Peyer's patch (tissue), 4 donors: ENCODE measurements at regions not wholly inside any gene's neighbourhood (a gene's known extent, or its start where the extent isn't known, plus 50 kb on each side); places are given as distances from the start of the nearest gene placed in this dataset.

Source experiments
- DNase-seq, 3 donors: peaks; one replicate each; pipeline ENCODE4 v3.0.0-alpha.2; 2017 to 2019
- H3K27ac ChIP-seq, 4 donors: fragments of 200-600 bp; sonication (generic); one replicate each; pipeline ENCODE4 v1.5.1; 2016 to 2019
- H3K27me3 ChIP-seq, 2 donors: fragments of 200-600 bp; sonication (generic); one replicate each; pipeline ENCODE4 v1.5.1; 2019
- H3K36me3 ChIP-seq, 3 donors: fragments of 200-600 bp; sonication (generic); one replicate each; pipeline ENCODE4 v1.5.1; 2016 to 2019
- H3K4me1 ChIP-seq, 4 donors: fragments of 200-600 bp; sonication (generic); one replicate each; pipeline ENCODE4 v1.5.1; 2016 to 2019
- H3K4me3 ChIP-seq, 4 donors: fragments of 200-600 bp; sonication (generic); 1 replicate in 3 of 4; 2 replicates in 1 of 4; pipeline ENCODE4 v1.5.1; 2016 to 2019; ENCODE audit warnings: mild to moderate bottlenecking in 1 of 4
- H3K9me3 ChIP-seq, 4 donors: fragments of 200-600 bp; sonication (generic); one replicate each; pipeline ENCODE4 v1.5.1; 2016 to 2019; ENCODE audit warnings: mild to moderate bottlenecking in 1 of 4
- CTCF ChIP-seq, 6 experiments: fragments of 450-650 bp in 4 of 6; fragments of 200-600 bp in 2 of 6; sonication (generic) in 1 of 6; IDR thresholded peaks; one replicate each; pipeline ENCODE4 v1.5.1; 2017 to 2019; ENCODE audit warnings: antibody characterized with exemption in 6 of 6, mild to moderate bottlenecking in 3 of 6, moderate library complexity in 1 of 6
- POLR2A ChIP-seq, 2 donors: fragments of 450-650 bp; IDR thresholded peaks; one replicate each; pipeline ENCODE4 v1.5.1; 2017; ENCODE audit warnings: antibody characterized with exemption in 2 of 2, mild to moderate bottlenecking in 2 of 2, moderate library complexity in 2 of 2

- DNase-seq: no peak
- Histone ChIP-seq H3K4me3 (no peak overlapping the region), H3K36me3 (no peaks in the 10 kb centered on the region), H3K27me3 (no peaks in the 10 kb centered on the region), H3K27ac (no peak overlapping the region), H3K4me1 (peaks cover 0 to 4% (median 0%) of the 10 kb centered on the region in 4 donors), H3K9me3 (no peaks in the 10 kb centered on the region)
- no peak for TF ChIP-seq POLR2A (IDR thresholded peaks at IDR 0.05)
- no peak for TF ChIP-seq CTCF (IDR thresholded peaks at IDR 0.05)
Observed at GRCh38 chr3:101081999-101082398, 88.8 kb upstream of the ABI3BP start.

- Histone ChIP-seq H3K36me3 (no peaks in the 10 kb centered on the region), H3K9me3 (no peaks in the 10 kb centered on the region), H3K27ac (no peak overlapping the region), H3K4me1 (peaks cover 0 to 4% (median 0%) of the 10 kb centered on the region in 4 donors), H3K4me3 (no peak overlapping the region), H3K27me3 (no peaks in the 10 kb centered on the region)
- TF ChIP-seq POLR2A (IDR thresholded peaks at IDR 0.05) (no peak), CTCF (IDR thresholded peaks at IDR 0.05) (no peak)
- no peak for DNase-seq
Observed at GRCh38 chr3:101081446-101081845, 88.2 kb upstream of the ABI3BP start.

GRCh38 chr3:101077361-101078011 is 84.3 kb upstream of the ABI3BP start:
- Histone ChIP-seq H3K9me3 (no peaks in the 10 kb centered on the region), H3K4me1 (peaks cover 0 to 4% (median 0%) of the 10 kb centered on the region in 4 donors), H3K36me3 (no peaks in the 10 kb centered on the region), H3K4me3 (no peak overlapping the region), H3K27me3 (no peaks in the 10 kb centered on the region), H3K27ac (peak overlapping the region in 1 of 4 donors; percentile 34)
- no peak for DNase-seq
- TF ChIP-seq CTCF (IDR thresholded peaks at IDR 0.05) (no peak), POLR2A (IDR thresholded peaks at IDR 0.05) (no peak)

GRCh38 chr3:101074518-101074917 is 81.3 kb upstream of the ABI3BP start:
- no peak for DNase-seq
- peaks cover 0 to 14% (median 0%) of the 10 kb centered on the region in 4 donors for H3K4me1 ChIP-seq
- TF ChIP-seq CTCF (IDR thresholded peaks at IDR 0.05): no peak
- no peak for TF ChIP-seq POLR2A (IDR thresholded peaks at IDR 0.05)
- H3K4me3 ChIP-seq: no peak overlapping the region
- H3K27ac ChIP-seq: no peak overlapping the region
- H3K36me3 ChIP-seq: no peaks in the 10 kb centered on the region
- no peaks in the 10 kb centered on the region for H3K27me3 ChIP-seq
- no peaks in the 10 kb centered on the region for H3K9me3 ChIP-seq

GRCh38 chr3:101072300-101072699 is 79.1 kb upstream of the ABI3BP start:
- Histone ChIP-seq H3K27me3 (no peaks in the 10 kb centered on the region), H3K27ac (peak overlapping the region in 3 of 4 donors; percentile 52 to 72 (median 71)), H3K9me3 (no peaks in the 10 kb centered on the region), H3K36me3 (no peaks in the 10 kb centered on the region), H3K4me3 (no peak overlapping the region), H3K4me1 (peaks cover 0 to 15% (median 0%) of the 10 kb centered on the region in 4 donors)
- TF ChIP-seq CTCF (IDR thresholded peaks at IDR 0.05): no peak
- TF ChIP-seq POLR2A (IDR thresholded peaks at IDR 0.05): no peak
- no peak for DNase-seq

- H3K36me3 ChIP-seq: no peaks in the 10 kb centered on the region
- H3K4me3 ChIP-seq: no peak overlapping the region
- no peak for TF ChIP-seq CTCF (IDR thresholded peaks at IDR 0.05)
- TF ChIP-seq POLR2A (IDR thresholded peaks at IDR 0.05): no peak
- no peak for DNase-seq
- H3K4me1 ChIP-seq: peaks cover 0 to 22% (median 0%) of the 10 kb centered on the region in 4 donors
- H3K27ac ChIP-seq: peak overlapping the region in 2 of 4 donors; percentile 49 to 52
- no peaks in the 10 kb centered on the region for H3K27me3 ChIP-seq
- no peaks in the 10 kb centered on the region for H3K9me3 ChIP-seq
Observed at GRCh38 chr3:101070799-101071121, 77.5 kb upstream of the ABI3BP start.
